IMR-90 (cell line): ENCODE measurements at regions not wholly inside any gene's neighbourhood (a gene's known extent, or its start where the extent isn't known, plus 50 kb on each side); places are given as distances from the start of the nearest gene placed in this dataset.
A peak's percentile ranks its signal among the peaks of the same experiment; 100 is the strongest.

ENCODE experiments used
- ATAC-seq: fragments of 200-7000 bp; cut with Tn5 transposase; 2 replicates; pipeline ENCODE4 v1.9.1; 2020; ENCODE audit warnings: low read depth, mild to moderate bottlenecking, moderate library complexity
- BruUV-seq: library from RNA; stranded (reverse); fragments of 400-500 nt; replicated peaks from 2 replicates; lab custom pipeline; 2021; lab: Mats Ljungman, UMichigan
- CTCF ChIA-PET: fragments of 300-600 bp; formaldehyde crosslinking; extraction: SDS; loops from one replicate; lab custom pipeline; 2021; ENCODE audit warnings: antibody characterized with exemption; lab: Yijun Ruan, JAX
- POLR2A ChIA-PET: fragments of 300-600 bp; sonication (Branson Sonifier 250); formaldehyde crosslinking; loops from one replicate; lab custom pipeline; 2022; ENCODE audit warnings: antibody characterized with exemption; ENCODE audit not compliant: unreplicated experiment; lab: Charles Lee
- DNase-seq: peaks from one replicate; pipeline ENCODE4 v3.0.0; 2013
- H2AFZ ChIP-seq: replicated peaks from 2 replicates; pipeline ENCODE3; 2013; ENCODE audit warnings: low read length, mild to moderate bottlenecking; ENCODE audit not compliant: poor library complexity
- H2AK5ac ChIP-seq: 2 replicates; pipeline ENCODE4 v1.6.1; 2013; ENCODE audit warnings: low read depth, low read length, inconsistent platforms
- H2AK9ac ChIP-seq: replicated peaks from 2 replicates; pipeline ENCODE3; 2013; ENCODE audit warnings: mild to moderate bottlenecking, low read depth, low read length, moderate library complexity; ENCODE audit not compliant: poor library complexity
- H2BK120ac ChIP-seq: 2 replicates; pipeline ENCODE4 v1.6.1; 2013; ENCODE audit warnings: low read depth, low read length, inconsistent platforms
- H2BK15ac ChIP-seq: 3 replicates; pipeline ENCODE4 v1.6.1; 2013; ENCODE audit warnings: low read depth, low read length, inconsistent platforms
- H2BK20ac ChIP-seq: 2 replicates; pipeline ENCODE4 v1.6.1; 2013; ENCODE audit warnings: low read depth, mild to moderate bottlenecking, inconsistent platforms, low read length, moderate library complexity
- H2BK5ac ChIP-seq: 2 replicates; pipeline ENCODE4 v1.6.1; 2013; ENCODE audit warnings: mild to moderate bottlenecking, low read depth, low read length, inconsistent platforms; ENCODE audit not compliant: poor library complexity, severe bottlenecking
- H3K14ac ChIP-seq: replicated peaks from 2 replicates; pipeline ENCODE4 v1.6.1; 2013; ENCODE audit warnings: low read depth, low read length, inconsistent platforms
- H3K18ac ChIP-seq: 2 replicates; pipeline ENCODE4 v1.6.1; 2013; ENCODE audit warnings: low read depth, low read length, control low read depth
- H3K23ac ChIP-seq: 2 replicates; pipeline ENCODE4 v1.6.1; 2013; ENCODE audit warnings: low read depth, low read length, inconsistent platforms
- H3K27ac ChIP-seq: 2 replicates; pipeline ENCODE4 v1.5.1; 2013; ENCODE audit warnings: mild to moderate bottlenecking, control low read depth, low read length; ENCODE audit not compliant: insufficient read depth
- H3K27me3 ChIP-seq: 2 replicates; pipeline ENCODE4 v1.6.1; 2013; ENCODE audit warnings: low read length; ENCODE audit not compliant: control insufficient read depth, insufficient read depth
- H3K36me3 ChIP-seq: 2 replicates; pipeline ENCODE4 v1.6.1; 2013; ENCODE audit warnings: low read length, mixed read lengths; ENCODE audit not compliant: control insufficient read depth, insufficient read depth
- H3K4ac ChIP-seq: 2 replicates; pipeline ENCODE4 v1.6.1; 2013; ENCODE audit warnings: low read depth, low read length, inconsistent platforms
- H3K4me1 ChIP-seq: 2 replicates; pipeline ENCODE4 v1.6.1; 2013; ENCODE audit warnings: low read length, mixed read lengths; ENCODE audit not compliant: control insufficient read depth, insufficient read depth
- H3K4me2 ChIP-seq: 2 replicates; pipeline ENCODE4 v1.6.1; 2013; ENCODE audit warnings: low read depth, mild to moderate bottlenecking, control low read depth, low read length, moderate library complexity
- H3K4me3 ChIP-seq: 2 replicates; pipeline ENCODE4 v1.5.1; 2013; ENCODE audit warnings: low read depth, mild to moderate bottlenecking, control low read depth, low read length, moderate library complexity; ENCODE audit not compliant: insufficient read depth
- H3K56ac ChIP-seq: 2 replicates; pipeline ENCODE4 v1.6.1; 2013; ENCODE audit warnings: low read length, inconsistent platforms; ENCODE audit not compliant: insufficient read depth; ENCODE audit errors: extremely low read depth
- H3K79me1 ChIP-seq, 2 experiments: 2 replicates each; pipeline ENCODE4 v1.6.1; 2013; ENCODE audit warnings: low read length in 2 of 2, inconsistent platforms in 1 of 2, low read depth in 1 of 2
- H3K9ac ChIP-seq: 2 replicates; pipeline ENCODE4 v1.6.1; 2013; ENCODE audit warnings: low read depth, low read length, control low read depth
- H3K9me1 ChIP-seq: 2 replicates; pipeline ENCODE4 v1.6.1; 2013; ENCODE audit warnings: low read length, inconsistent platforms; ENCODE audit not compliant: insufficient read depth
- H3K9me3 ChIP-seq: 2 replicates; pipeline ENCODE4 v1.6.1; 2013; ENCODE audit warnings: low read length; ENCODE audit not compliant: control insufficient read depth, insufficient read depth
- H4K20me1 ChIP-seq: 2 replicates; pipeline ENCODE4 v1.6.1; 2013; ENCODE audit warnings: low read length, inconsistent platforms; ENCODE audit not compliant: insufficient read depth
- H4K5ac ChIP-seq: 2 replicates; pipeline ENCODE4 v1.6.1; 2013; ENCODE audit warnings: mild to moderate bottlenecking, low read depth, low read length, control low read depth
- H4K8ac ChIP-seq, 2 experiments: 2 replicates each; pipeline ENCODE4 v1.6.1; 2013; ENCODE audit warnings: low read depth in 2 of 2, low read length in 2 of 2, control low read depth in 1 of 2, inconsistent platforms in 1 of 2
- H4K91ac ChIP-seq: 2 replicates; pipeline ENCODE4 v1.6.1; 2013; ENCODE audit warnings: low read depth, low read length, inconsistent platforms; ENCODE audit not compliant: insufficient read depth
- CEBPB ChIP-seq: IDR thresholded peaks from 2 replicates; pipeline ENCODE4 v1.6.1; 2012; ENCODE audit warnings: low read depth, low read length, improper control_type of control experiment
- CHD1 ChIP-seq: IDR thresholded peaks from 2 replicates; pipeline ENCODE4 v1.6.1; 2012; ENCODE audit warnings: low read depth, low read length, improper control_type of control experiment
- FOS ChIP-seq: fragments of 150-350 bp; IDR thresholded peaks from 2 replicates; pipeline ENCODE4 v1.6.1; 2016; ENCODE audit warnings: low read depth, low read length
- MAFK ChIP-seq: IDR thresholded peaks from 2 replicates; pipeline ENCODE4 v1.6.1; 2012; ENCODE audit warnings: low read depth, low read length, improper control_type of control experiment
- MAZ ChIP-seq: IDR thresholded peaks from 2 replicates; pipeline ENCODE4 v1.6.1; 2012; ENCODE audit warnings: low read depth, mild to moderate bottlenecking, low read length, improper control_type of control experiment, moderate library complexity, borderline replicate concordance
- MXI1 ChIP-seq: IDR thresholded peaks from 2 replicates; pipeline ENCODE4 v1.6.1; 2012; ENCODE audit warnings: low read depth, mild to moderate bottlenecking, low read length, moderate library complexity, borderline replicate concordance
- NFE2L2 ChIP-seq: fragments of 150-350 bp; IDR thresholded peaks from 2 replicates; pipeline ENCODE4 v1.6.1; 2016; ENCODE audit warnings: low read depth, mild to moderate bottlenecking, low read length
- POLR2A ChIP-seq: IDR thresholded peaks from 2 replicates; pipeline ENCODE4 v1.6.1; 2012; ENCODE audit warnings: mild to moderate bottlenecking, low read depth, low read length
- RAD21 ChIP-seq: IDR thresholded peaks from 2 replicates; pipeline ENCODE4 v1.6.1; 2012; ENCODE audit warnings: low read length, improper control_type of control experiment
- RCOR1 ChIP-seq: IDR thresholded peaks from 2 replicates; pipeline ENCODE4 v1.6.1; 2012; ENCODE audit warnings: mild to moderate bottlenecking, low read length, improper control_type of control experiment; ENCODE audit not compliant: insufficient replicate concordance
- RFX5 ChIP-seq: IDR thresholded peaks from 2 replicates; pipeline ENCODE4 v1.8.0; 2012; ENCODE audit warnings: low read depth, mild to moderate bottlenecking, low read length, moderate library complexity
- SMC3 ChIP-seq: fragments of 150-350 bp; IDR thresholded peaks from 2 replicates; pipeline ENCODE4 v1.6.1; 2016; ENCODE audit warnings: low read depth, mild to moderate bottlenecking, antibody characterized with exemption, low read length, moderate library complexity
- USF2 ChIP-seq: fragments of 150-350 bp; IDR thresholded peaks from 2 replicates; pipeline ENCODE4 v1.6.1; 2017; ENCODE audit warnings: mild to moderate bottlenecking, antibody characterized with exemption, low read length, low read depth
- whole genome bisulfite sequencing, 2 experiments: methylation state at CpG; one replicate each; pipeline versions ENCODE4 v1.1.5 to v1.1.7; 2013; ENCODE audit warnings: missing lambda C conversion rate in 2 of 2; ENCODE audit not compliant: insufficient read length in 1 of 2; ENCODE audit errors: extremely low coverage in 2 of 2; 5-methylcytosine and 5-hydroxymethylcytosine counted together
- dilution Hi-C: fragments of 300-500 bp; cut with HindIII; formaldehyde crosslinking; loops from one replicate; pipeline ENCODE4 v1.14.3; 2018; ENCODE audit warnings: low sequenced_read_pairs; ENCODE audit not compliant: unreplicated experiment
- in situ Hi-C: fragments of 300-500 bp; cut with MboI; formaldehyde crosslinking; loops from 3 replicates; pipeline ENCODE4 v1.14.3; 2019; ENCODE audit warnings: low sequenced_read_pairs, inconsistent platforms, mixed read lengths
- intact Hi-C: fragments of 100-400 bp; cut with micrococcal nuclease; formaldehyde crosslinking; loops from 2 replicates; pipeline ENCODE4 v1.10.0; 2022
- TF ChIP-seq, protein P1 (sequence below): fragments of 150-350 bp; IDR thresholded peaks from 2 replicates; pipeline ENCODE4 v1.6.1; 2016; ENCODE audit warnings: low read depth, mild to moderate bottlenecking, low read length, moderate library complexity, borderline replicate concordance

- no peak overlapping the region for H3K14ac ChIP-seq
- no peak overlapping the region for H4K5ac ChIP-seq
- dilution Hi-C loops (no loop called here), intact Hi-C loops (no loop called here), in situ Hi-C loops (no loop called here)
- no peaks in the 10 kb centered on the region for H3K36me3 ChIP-seq
- H3K4me1 ChIP-seq, result no peaks in the 10 kb centered on the region
- no peaks in the 10 kb centered on the region for H3K79me1 ChIP-seq
- no peak overlapping the region for H4K91ac ChIP-seq
- H4K8ac ChIP-seq, result no peak overlapping the region
- H3K4ac ChIP-seq, result no peak overlapping the region
- no TSS peak for BruUV-seq
- no peak overlapping the region for H2BK5ac ChIP-seq
- no peak overlapping the region for H3K18ac ChIP-seq
- ChIA-PET POLR2A (no interaction called here), CTCF (no interaction called here)
- H3K4me2 ChIP-seq, result no peak overlapping the region
- H3K9ac ChIP-seq, result no peak overlapping the region
- H3K56ac ChIP-seq, result no peak overlapping the region
- no peak overlapping the region for H2BK15ac ChIP-seq
- H3K4me3 ChIP-seq, result no peak overlapping the region
- no peak overlapping the region for H2BK120ac ChIP-seq
- H2AK5ac ChIP-seq, result no peak overlapping the region
- DNase-seq (no peak), ATAC-seq (no peak)
- no peak overlapping the region for H3K27ac ChIP-seq
- H2BK20ac ChIP-seq, result no peak overlapping the region
- peak overlapping the region; percentile 50 for H2AK9ac ChIP-seq
- 80% methylated on average over 2 of the region's 7 CpGs; no CpG with 5 or more reads in 1 of the 2 experiments for WGBS, 2 experiments
- H3K27me3 ChIP-seq, result no peaks in the 10 kb centered on the region
- H3K9me1 ChIP-seq, result no peaks in the 10 kb centered on the region
- no peaks in the 10 kb centered on the region for H4K20me1 ChIP-seq
- no peak overlapping the region for H2AFZ ChIP-seq
- no peak overlapping the region for H3K23ac ChIP-seq
- no peaks in the 10 kb centered on the region for H3K9me3 ChIP-seq
- TF ChIP-seq RFX5 (no peak), MAZ (no peak), USF2 (no peak), CEBPB (no peak), FOS (no peak), CHD1 (no peak), RAD21 (no peak), NFE2L2 (no peak), MXI1 (no peak), MAFK (no peak), RCOR1 (no peak), POLR2A (no peak), SMC3 (no peak)
- TF ChIP-seq, protein P1, sequence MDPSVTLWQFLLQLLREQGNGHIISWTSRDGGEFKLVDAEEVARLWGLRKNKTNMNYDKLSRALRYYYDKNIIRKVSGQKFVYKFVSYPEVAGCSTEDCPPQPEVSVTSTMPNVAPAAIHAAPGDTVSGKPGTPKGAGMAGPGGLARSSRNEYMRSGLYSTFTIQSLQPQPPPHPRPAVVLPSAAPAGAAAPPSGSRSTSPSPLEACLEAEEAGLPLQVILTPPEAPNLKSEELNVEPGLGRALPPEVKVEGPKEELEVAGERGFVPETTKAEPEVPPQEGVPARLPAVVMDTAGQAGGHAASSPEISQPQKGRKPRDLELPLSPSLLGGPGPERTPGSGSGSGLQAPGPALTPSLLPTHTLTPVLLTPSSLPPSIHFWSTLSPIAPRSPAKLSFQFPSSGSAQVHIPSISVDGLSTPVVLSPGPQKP, result no peak
Measured at GRCh38 chr1:38534473-38534823, 325.1 kb downstream of the RRAGC start.
